ENCODE measurements at regions not wholly inside any gene's neighbourhood (a gene's known extent, or its start where the extent isn't known, plus 50 kb on each side); places are given as distances from the start of the nearest gene placed in this dataset.

DNA sequence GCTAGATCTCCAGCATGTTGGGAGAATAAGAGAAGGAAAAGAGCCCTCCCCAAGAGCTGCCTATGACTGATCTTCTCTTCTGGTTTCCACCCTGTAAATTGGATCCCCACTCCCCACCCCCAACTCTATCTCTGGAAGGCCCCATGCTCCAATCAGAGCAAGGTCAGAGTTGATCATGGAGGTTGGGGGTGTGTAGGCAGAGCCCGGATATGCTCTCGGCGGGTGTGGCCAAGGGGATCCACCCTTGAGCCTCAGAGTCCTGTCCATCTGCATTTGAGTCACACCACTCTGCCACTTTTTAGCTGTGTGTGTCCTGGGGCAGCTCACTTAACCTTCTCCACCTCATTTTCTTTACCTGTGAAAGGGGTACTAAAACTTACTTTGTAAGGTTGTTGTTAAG lies 79.5 kb downstream of the NAV1 start:
- TF ChIP-seq KDM1A (IDR thresholded peaks at IDR 0.05; ENCODE audit: borderline replicate concordance, low read length) (no peak), CTCF (IDR thresholded peaks at IDR 0.05; ENCODE audit: control extremely low read depth in 1 of 3, insufficient read depth in 1 of 3, low read depth in 1 of 3, low read length in 3 of 3) (no peak), POLR2AphosphoS5 (IDR thresholded peaks at IDR 0.05; ENCODE audit: low read depth, low read length) (no peak), SP1 (IDR thresholded peaks at IDR 0.05; ENCODE audit: low read depth, low read length) (no peak)
- TF ChIP-seq, protein P1, sequence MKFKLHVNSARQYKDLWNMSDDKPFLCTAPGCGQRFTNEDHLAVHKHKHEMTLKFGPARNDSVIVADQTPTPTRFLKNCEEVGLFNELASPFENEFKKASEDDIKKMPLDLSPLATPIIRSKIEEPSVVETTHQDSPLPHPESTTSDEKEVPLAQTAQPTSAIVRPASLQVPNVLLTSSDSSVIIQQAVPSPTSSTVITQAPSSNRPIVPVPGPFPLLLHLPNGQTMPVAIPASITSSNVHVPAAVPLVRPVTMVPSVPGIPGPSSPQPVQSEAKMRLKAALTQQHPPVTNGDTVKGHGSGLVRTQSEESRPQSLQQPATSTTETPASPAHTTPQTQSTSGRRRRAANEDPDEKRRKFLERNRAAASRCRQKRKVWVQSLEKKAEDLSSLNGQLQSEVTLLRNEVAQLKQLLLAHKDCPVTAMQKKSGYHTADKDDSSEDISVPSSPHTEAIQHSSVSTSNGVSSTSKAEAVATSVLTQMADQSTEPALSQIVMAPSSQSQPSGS (IDR thresholded peaks at IDR 0.05; ENCODE audit: low read length), result no peak

Measured in H1 (cell line).